ENCODE measurements at regions not wholly inside any gene's neighbourhood (a gene's known extent, or its start where the extent isn't known, plus 50 kb on each side); places are given as distances from the start of the nearest gene placed in this dataset.

DNA sequence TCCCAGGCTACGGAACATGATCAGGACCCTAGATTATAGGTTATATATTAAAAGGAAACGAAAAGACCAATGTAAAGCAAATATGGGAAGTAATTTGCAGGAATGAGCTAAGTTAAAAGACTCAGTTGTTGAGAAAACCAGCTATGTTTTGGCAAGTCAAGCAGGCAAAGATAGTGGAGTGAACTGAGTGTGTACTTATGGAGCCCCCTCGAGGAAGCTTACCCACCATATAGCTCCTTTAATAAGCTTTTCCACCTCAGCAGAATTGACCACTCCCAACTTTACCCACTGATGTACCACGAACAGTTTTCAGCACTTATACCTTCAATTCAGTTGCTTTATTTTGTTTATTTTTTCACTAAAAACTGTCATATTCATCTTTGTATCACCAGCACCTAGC, 57.3 kb upstream of the PJA2 start:
- DNase-seq (ENCODE audit: insufficient read length, low spot score) (no peak), FAIRE-seq (no peak)
- TF ChIP-seq POLR2A (IDR thresholded peaks at IDR 0.05; ENCODE audit: low read depth, low read length) (no peak), POU2F2 (IDR thresholded peaks at IDR 0.05; ENCODE audit: low read depth, low read length) (no peak), POLR2AphosphoS5 (IDR thresholded peaks at IDR 0.05; ENCODE audit: low read depth, low read length) (no peak), SPI1 (IDR thresholded peaks at IDR 0.05; ENCODE audit: low read depth, low read length) (no peak)
